Neural progenitor cell (in vitro differentiated cells): ENCODE measurements at regions not wholly inside any gene's neighbourhood (a gene's known extent, or its start where the extent isn't known, plus 50 kb on each side); places are given as distances from the start of the nearest gene placed in this dataset.

Source experiments
- DNase-seq: peaks from one replicate; pipeline ENCODE4 v3.0.0-alpha.2; 2016; ENCODE audit warnings: low spot score
- H2AFZ ChIP-seq: fragments of 200-600 bp; sonication (generic); replicated peaks from 2 replicates; pipeline ENCODE4 v1.6.1; 2016; ENCODE audit warnings: antibody characterized with exemption
- H3F3A ChIP-seq: fragments of 200-600 bp; sonication (generic); 2 replicates; pipeline ENCODE4 v1.6.1; 2016; ENCODE audit warnings: antibody characterized with exemption, low read depth
- H3K27ac ChIP-seq: fragments of 200-600 bp; sonication (generic); 2 replicates; pipeline ENCODE4 v1.5.1; 2016; ENCODE audit warnings: mild to moderate bottlenecking
- H3K27me3 ChIP-seq: fragments of 200-600 bp; sonication (generic); 2 replicates; pipeline ENCODE4 v1.6.1; 2016; ENCODE audit warnings: mild to moderate bottlenecking, moderate library complexity
- H3K36me3 ChIP-seq: fragments of 200-600 bp; sonication (generic); 2 replicates; pipeline ENCODE4 v1.5.1; 2016
- H3K4me1 ChIP-seq: fragments of 200-600 bp; sonication (generic); 2 replicates; pipeline ENCODE4 v1.6.1; 2016; ENCODE audit warnings: mixed run types
- H3K4me2 ChIP-seq: fragments of 200-600 bp; sonication (generic); 2 replicates; pipeline ENCODE4 v1.6.1; 2016
- H3K4me3 ChIP-seq: fragments of 200-600 bp; sonication (generic); 2 replicates; pipeline ENCODE4 v1.5.1; 2016
- H3K79me2 ChIP-seq: fragments of 200-600 bp; sonication (generic); 2 replicates; pipeline ENCODE4 v1.6.1; 2016; ENCODE audit warnings: low read depth
- H3K9ac ChIP-seq: fragments of 200-600 bp; sonication (generic); 2 replicates; pipeline ENCODE4 v1.6.1; 2016
- H3K9me3 ChIP-seq: fragments of 200-600 bp; sonication (generic); 2 replicates; pipeline ENCODE4 v1.5.1; 2016; ENCODE audit warnings: low read depth
- H4K20me1 ChIP-seq: fragments of 200-600 bp; sonication (generic); 2 replicates; pipeline ENCODE4 v1.6.1; 2016; ENCODE audit warnings: low read depth
- H3K27ac Mint-ChIP-seq: 3 replicates; pipeline ENCODE4 v1.8.0; 2021; ENCODE audit warnings: mixed read lengths
- H3K27me3 Mint-ChIP-seq: 2 replicates; pipeline ENCODE4 v1.8.0; 2022; ENCODE audit warnings: low read depth, mild to moderate bottlenecking, inconsistent platforms, moderate library complexity, mixed read lengths; ENCODE audit not compliant: insufficient read depth
- H3K36me3 Mint-ChIP-seq: 3 replicates; pipeline ENCODE4 v1.8.0; 2021; ENCODE audit warnings: mixed read lengths
- H3K4me1 Mint-ChIP-seq: 3 replicates; pipeline ENCODE4 v1.8.0; 2021; ENCODE audit warnings: mixed read lengths
- H3K4me3 Mint-ChIP-seq: 3 replicates; pipeline ENCODE4 v1.8.0; 2021; ENCODE audit warnings: mild to moderate bottlenecking, moderate library complexity, mixed read lengths
- H3K9me3 Mint-ChIP-seq: 3 replicates; pipeline ENCODE4 v1.8.0; 2020; ENCODE audit warnings: mixed read lengths
- EZH2 ChIP-seq: fragments of 200-600 bp; sonication (generic); IDR thresholded peaks from 2 replicates; pipeline ENCODE4 v1.6.1; 2017; ENCODE audit warnings: antibody characterized with exemption, mild to moderate bottlenecking, moderate library complexity
- EZH2phosphoT487 ChIP-seq: fragments of 200-600 bp; sonication (generic); IDR thresholded peaks from 2 replicates; pipeline ENCODE4 v1.6.1; 2017; ENCODE audit warnings: antibody characterized with exemption
- TF ChIP-seq, protein P1 (sequence below): fragments of 200-600 bp; sonication (generic); IDR thresholded peaks from 2 replicates; pipeline ENCODE4 v1.5.1; 2017; ENCODE audit warnings: antibody characterized with exemption, mild to moderate bottlenecking

DNA sequence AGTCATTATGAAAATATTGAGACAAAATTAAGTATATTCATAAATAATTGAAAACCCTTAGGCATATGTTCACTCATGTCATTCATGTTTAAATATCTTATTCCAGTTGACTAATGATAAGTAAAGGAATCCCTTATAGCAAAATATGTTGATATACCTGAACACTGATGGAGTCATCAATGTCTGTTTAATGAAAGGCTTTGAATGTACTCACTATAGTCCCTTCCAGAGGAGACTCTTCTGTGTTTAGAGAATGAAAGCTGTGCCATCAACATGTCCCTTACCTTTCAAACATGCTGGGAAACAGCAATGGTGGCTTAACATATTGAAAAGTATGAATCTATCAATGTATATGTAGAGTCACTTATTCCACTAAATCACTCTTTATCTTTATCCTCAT is 242.9 kb downstream of the KCNJ3 start:
- Histone ChIP-seq H3K4me2 (no peak overlapping the region), H2AFZ (no peak overlapping the region), H3K4me3 (no peak overlapping the region), H3K9me3 (no peaks in the 10 kb centered on the region), H3K27ac (no peak overlapping the region), H3F3A (peaks cover 13% of the 10 kb centered on the region), H3K36me3 (no peaks in the 10 kb centered on the region), H3K9ac (no peak overlapping the region), H3K4me1 (peaks cover 7% of the 10 kb centered on the region), H3K27me3 (no peaks in the 10 kb centered on the region), H4K20me1 (no peaks in the 10 kb centered on the region), H3K79me2 (no peaks in the 10 kb centered on the region)
- Mint-ChIP-seq H3K27me3 (no peaks in the 10 kb centered on the region), H3K9me3 (no peaks in the 10 kb centered on the region), H3K27ac (no peak overlapping the region), H3K4me3 (no peak overlapping the region), H3K4me1 (peaks cover 10% of the 10 kb centered on the region), H3K36me3 (no peaks in the 10 kb centered on the region)
- no peak for DNase-seq
- TF ChIP-seq EZH2 = no peak
- no peak for TF ChIP-seq EZH2phosphoT487
- TF ChIP-seq, protein P1, sequence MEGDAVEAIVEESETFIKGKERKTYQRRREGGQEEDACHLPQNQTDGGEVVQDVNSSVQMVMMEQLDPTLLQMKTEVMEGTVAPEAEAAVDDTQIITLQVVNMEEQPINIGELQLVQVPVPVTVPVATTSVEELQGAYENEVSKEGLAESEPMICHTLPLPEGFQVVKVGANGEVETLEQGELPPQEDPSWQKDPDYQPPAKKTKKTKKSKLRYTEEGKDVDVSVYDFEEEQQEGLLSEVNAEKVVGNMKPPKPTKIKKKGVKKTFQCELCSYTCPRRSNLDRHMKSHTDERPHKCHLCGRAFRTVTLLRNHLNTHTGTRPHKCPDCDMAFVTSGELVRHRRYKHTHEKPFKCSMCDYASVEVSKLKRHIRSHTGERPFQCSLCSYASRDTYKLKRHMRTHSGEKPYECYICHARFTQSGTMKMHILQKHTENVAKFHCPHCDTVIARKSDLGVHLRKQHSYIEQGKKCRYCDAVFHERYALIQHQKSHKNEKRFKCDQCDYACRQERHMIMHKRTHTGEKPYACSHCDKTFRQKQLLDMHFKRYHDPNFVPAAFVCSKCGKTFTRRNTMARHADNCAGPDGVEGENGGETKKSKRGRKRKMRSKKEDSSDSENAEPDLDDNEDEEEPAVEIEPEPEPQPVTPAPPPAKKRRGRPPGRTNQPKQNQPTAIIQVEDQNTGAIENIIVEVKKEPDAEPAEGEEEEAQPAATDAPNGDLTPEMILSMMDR = no peak

DNA sequence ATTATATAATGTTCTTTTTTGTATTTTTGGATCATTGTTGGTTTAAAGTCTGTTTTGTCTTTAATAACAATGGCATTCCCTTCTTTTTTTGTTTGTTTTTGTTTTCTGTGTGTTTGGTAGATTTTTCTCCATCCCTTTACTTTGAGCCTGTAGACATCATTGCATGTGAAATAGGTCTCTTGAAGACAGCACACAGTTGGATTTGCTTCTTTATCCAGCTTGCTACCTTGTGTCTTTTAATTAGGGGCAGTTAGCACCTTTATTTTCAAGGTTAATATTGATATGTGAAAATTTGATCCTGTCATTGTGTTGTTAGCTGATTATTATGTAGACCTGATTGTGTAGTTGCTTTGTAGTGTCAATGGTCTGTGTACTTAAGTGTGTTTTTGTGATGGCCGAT is 235.7 kb downstream of the KCNJ3 start:
- Histone ChIP-seq H3K4me3 (no peak overlapping the region), H3K9ac (no peak overlapping the region), H3K79me2 (no peaks in the 10 kb centered on the region), H3K4me1 (no peaks in the 10 kb centered on the region), H3K36me3 (no peaks in the 10 kb centered on the region), H3K9me3 (no peaks in the 10 kb centered on the region), H3F3A (peaks cover 9% of the 10 kb centered on the region), H3K27ac (no peak overlapping the region), H4K20me1 (no peaks in the 10 kb centered on the region), H2AFZ (no peak overlapping the region), H3K4me2 (no peak overlapping the region), H3K27me3 (no peaks in the 10 kb centered on the region)
- Mint-ChIP-seq H3K4me3 (no peak overlapping the region), H3K36me3 (no peaks in the 10 kb centered on the region), H3K4me1 (no peaks in the 10 kb centered on the region), H3K27me3 (peaks cover 2% of the 10 kb centered on the region), H3K9me3 (peaks cover 9% of the 10 kb centered on the region), H3K27ac (no peak overlapping the region)
- TF ChIP-seq EZH2 (no peak), EZH2phosphoT487 (no peak)
- TF ChIP-seq, protein P1 = no peak
- no peak for DNase-seq

DNA sequence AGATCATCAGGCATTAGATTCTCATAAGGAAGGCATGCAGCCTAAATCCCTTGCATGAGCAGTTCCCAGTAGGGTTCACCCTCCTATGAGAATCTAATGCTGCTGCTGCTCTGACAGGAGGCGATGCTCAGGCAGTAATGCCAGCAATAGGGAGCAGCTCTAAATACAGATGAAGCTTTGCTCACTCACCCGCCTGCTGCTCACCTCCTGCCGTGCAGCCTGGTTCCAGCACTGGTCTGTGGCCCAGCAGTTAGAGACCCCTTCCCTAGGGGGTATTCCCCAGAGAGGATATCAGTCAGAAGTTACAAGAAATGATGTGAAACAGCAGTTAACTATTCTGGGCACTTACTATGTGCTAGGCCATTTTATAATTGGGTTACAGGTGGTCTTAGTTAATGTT is 226.0 kb downstream of the KCNJ3 start:
- H3K9me3 ChIP-seq = no peaks in the 10 kb centered on the region
- Mint-ChIP-seq H3K4me3 (no peak overlapping the region), H3K36me3 (no peaks in the 10 kb centered on the region), H3K27ac (no peak overlapping the region), H3K4me1 (no peaks in the 10 kb centered on the region), H3K9me3 (no peaks in the 10 kb centered on the region), H3K27me3 (no peaks in the 10 kb centered on the region)
- no peaks in the 10 kb centered on the region for H4K20me1 ChIP-seq
- H3F3A ChIP-seq = no peaks in the 10 kb centered on the region
- H3K4me3 ChIP-seq = no peak overlapping the region
- H3K27me3 ChIP-seq = no peaks in the 10 kb centered on the region
- no peaks in the 10 kb centered on the region for H3K79me2 ChIP-seq
- no peak overlapping the region for H2AFZ ChIP-seq
- no peaks in the 10 kb centered on the region for H3K36me3 ChIP-seq
- DNase-seq = no peak
- H3K27ac ChIP-seq = no peak overlapping the region
- H3K4me2 ChIP-seq = no peak overlapping the region
- no peaks in the 10 kb centered on the region for H3K4me1 ChIP-seq
- no peak overlapping the region for H3K9ac ChIP-seq
- TF ChIP-seq EZH2 = no peak
- TF ChIP-seq EZH2phosphoT487 = no peak
- TF ChIP-seq, protein P1 = no peak

DNA sequence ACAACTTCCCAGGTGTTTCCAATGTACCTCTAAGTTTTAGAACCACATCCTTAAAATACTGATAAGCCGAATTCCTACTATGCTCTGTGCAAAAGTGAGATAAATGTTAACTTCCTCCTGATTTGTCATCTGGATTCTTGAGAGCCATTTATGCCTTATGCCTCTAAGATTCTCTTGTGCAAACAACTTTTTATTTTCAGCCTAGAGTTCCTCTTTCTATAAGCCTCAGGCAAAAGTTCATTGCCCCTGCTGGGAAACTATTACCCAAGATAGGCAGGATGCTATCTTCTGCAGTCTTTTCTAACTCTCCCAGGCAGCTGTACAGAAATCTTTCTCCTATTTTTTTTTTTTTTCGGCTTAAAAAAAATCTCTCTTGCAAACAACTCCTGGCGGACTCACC is 216.1 kb downstream of the KCNJ3 start:
- no peaks in the 10 kb centered on the region for H3K36me3 ChIP-seq
- no peak overlapping the region for H3K4me3 Mint-ChIP-seq

More for the DNA sequence above, 216.1 kb downstream of the KCNJ3 start:
- no peaks in the 10 kb centered on the region for H3K9me3 ChIP-seq
- H4K20me1 ChIP-seq = no peaks in the 10 kb centered on the region
- no peak overlapping the region for H3K4me2 ChIP-seq
- no peak overlapping the region for H3K27ac Mint-ChIP-seq
- no peaks in the 10 kb centered on the region for H3K27me3 ChIP-seq
- no peak overlapping the region for H3K27ac ChIP-seq
- H3K9me3 Mint-ChIP-seq = no peaks in the 10 kb centered on the region
- no peak for TF ChIP-seq EZH2
- TF ChIP-seq, protein P1 = no peak
- TF ChIP-seq EZH2phosphoT487 = no peak
- no peaks in the 10 kb centered on the region for H3K4me1 ChIP-seq
- H3K79me2 ChIP-seq = no peaks in the 10 kb centered on the region
- no peak overlapping the region for H2AFZ ChIP-seq
- no peak overlapping the region for H3K4me3 ChIP-seq
- H3K9ac ChIP-seq = no peak overlapping the region
- no peaks in the 10 kb centered on the region for H3K27me3 Mint-ChIP-seq
- no peaks in the 10 kb centered on the region for H3F3A ChIP-seq
- no peaks in the 10 kb centered on the region for H3K4me1 Mint-ChIP-seq
- no peaks in the 10 kb centered on the region for H3K36me3 Mint-ChIP-seq
- DNase-seq = no peak
